Sigmoid colon (tissue), 4 donors: ENCODE measurements at regions not wholly inside any gene's neighbourhood (a gene's known extent, or its start where the extent isn't known, plus 50 kb on each side); places are given as distances from the start of the nearest gene placed in this dataset.

Source experiments
- EP300 ChIP-seq, 4 donors: sonication (generic); formaldehyde crosslinking; IDR thresholded peaks; one replicate each; pipeline ENCODE4 v1.6.1; 2017; ENCODE audit warnings: antibody characterized with exemption in 4 of 4
- POLR2A ChIP-seq, 2 donors: fragments of 450-650 bp; IDR thresholded peaks; one replicate each; pipeline ENCODE4 v1.6.1; 2016; ENCODE audit warnings: antibody characterized with exemption in 2 of 2, mild to moderate bottlenecking in 2 of 2, moderate library complexity in 2 of 2
- POLR2AphosphoS5 ChIP-seq, 4 donors: sonication (generic); formaldehyde crosslinking; IDR thresholded peaks; one replicate each; pipeline ENCODE4 v1.6.1; 2017; ENCODE audit warnings: antibody characterized with exemption in 4 of 4
- TF ChIP-seq, protein P1 (sequence below), 4 experiments: fragments of 450-650 bp in 3 of 4; fragments of 200-600 bp in 1 of 4; IDR thresholded peaks; one replicate each; pipeline ENCODE4 v1.5.1; 2016 to 2019; ENCODE audit warnings: antibody characterized with exemption in 4 of 4, mild to moderate bottlenecking in 3 of 4, moderate library complexity in 2 of 4

- TF ChIP-seq POLR2AphosphoS5 (IDR thresholded peaks at IDR 0.05) (no peak), POLR2A (IDR thresholded peaks at IDR 0.05) (no peak), EP300 (IDR thresholded peaks at IDR 0.05) (no peak)
- TF ChIP-seq, protein P1, sequence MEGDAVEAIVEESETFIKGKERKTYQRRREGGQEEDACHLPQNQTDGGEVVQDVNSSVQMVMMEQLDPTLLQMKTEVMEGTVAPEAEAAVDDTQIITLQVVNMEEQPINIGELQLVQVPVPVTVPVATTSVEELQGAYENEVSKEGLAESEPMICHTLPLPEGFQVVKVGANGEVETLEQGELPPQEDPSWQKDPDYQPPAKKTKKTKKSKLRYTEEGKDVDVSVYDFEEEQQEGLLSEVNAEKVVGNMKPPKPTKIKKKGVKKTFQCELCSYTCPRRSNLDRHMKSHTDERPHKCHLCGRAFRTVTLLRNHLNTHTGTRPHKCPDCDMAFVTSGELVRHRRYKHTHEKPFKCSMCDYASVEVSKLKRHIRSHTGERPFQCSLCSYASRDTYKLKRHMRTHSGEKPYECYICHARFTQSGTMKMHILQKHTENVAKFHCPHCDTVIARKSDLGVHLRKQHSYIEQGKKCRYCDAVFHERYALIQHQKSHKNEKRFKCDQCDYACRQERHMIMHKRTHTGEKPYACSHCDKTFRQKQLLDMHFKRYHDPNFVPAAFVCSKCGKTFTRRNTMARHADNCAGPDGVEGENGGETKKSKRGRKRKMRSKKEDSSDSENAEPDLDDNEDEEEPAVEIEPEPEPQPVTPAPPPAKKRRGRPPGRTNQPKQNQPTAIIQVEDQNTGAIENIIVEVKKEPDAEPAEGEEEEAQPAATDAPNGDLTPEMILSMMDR (IDR thresholded peaks at IDR 0.05), result no peak
These were observed 176.8 kb downstream of the TUSC7 start for GRCh38 chr3:116886202-116886893.
